ENCODE measurements at regions not wholly inside any gene's neighbourhood (a gene's known extent, or its start where the extent isn't known, plus 50 kb on each side); places are given as distances from the start of the nearest gene placed in this dataset.

DNA sequence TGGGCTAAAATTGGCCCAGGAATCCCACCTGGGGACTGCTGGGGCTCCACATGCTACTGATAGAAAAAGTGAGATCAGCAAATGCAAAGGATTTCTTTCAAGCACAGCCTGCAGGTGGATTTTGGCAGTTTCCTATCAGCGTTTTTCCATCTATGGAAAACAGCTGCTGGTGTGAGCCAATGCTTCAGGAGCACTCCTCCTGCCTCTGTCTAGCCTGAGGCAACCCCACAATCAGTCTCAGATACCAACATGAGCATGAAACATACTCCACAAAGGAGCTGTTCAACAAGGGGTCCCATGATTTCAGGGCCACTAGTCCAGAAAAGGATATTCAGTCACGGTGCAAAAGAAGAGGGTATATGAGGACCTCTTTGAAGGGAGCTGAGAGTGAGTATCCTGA is 311.5 kb upstream of the THBS1 start:
- Histone ChIP-seq H3K4me3 (ENCODE audit: insufficient read depth, low read depth, low read length) (no peak overlapping the region), H3K27ac (ENCODE audit: low read depth, low read length) (no peak overlapping the region), H2AFZ (ENCODE audit: low read depth, low read length) (no peak overlapping the region), H3K79me2 (ENCODE audit: insufficient read depth, low read length) (no peaks in the 10 kb centered on the region), H3K36me3 (ENCODE audit: insufficient read depth, low read length) (no peaks in the 10 kb centered on the region), H3K4me2 (ENCODE audit: low read length) (no peak overlapping the region), H3K4me1 (ENCODE audit: insufficient read depth, low read length) (peaks cover 36% of the 10 kb centered on the region), H4K20me1 (ENCODE audit: insufficient read depth, low read length) (no peaks in the 10 kb centered on the region), H3K9ac (ENCODE audit: low read length) (no peak overlapping the region), H3K27me3 (ENCODE audit: insufficient read depth, low read length) (no peaks in the 10 kb centered on the region), H3K9me3 (ENCODE audit: insufficient read depth, low read depth, low read length) (no peaks in the 10 kb centered on the region)
- peaks cover 41% of the 10 kb centered on the region for H3K4me1 Mint-ChIP-seq (ENCODE audit: low read depth, unreplicated experiment)
- H3K36me3 Mint-ChIP-seq (ENCODE audit: low read depth, unreplicated experiment), result no peaks in the 10 kb centered on the region
- peaks cover 7% of the 10 kb centered on the region for H3K9me3 Mint-ChIP-seq (ENCODE audit: unreplicated experiment)
- TF ChIP-seq, protein P1, sequence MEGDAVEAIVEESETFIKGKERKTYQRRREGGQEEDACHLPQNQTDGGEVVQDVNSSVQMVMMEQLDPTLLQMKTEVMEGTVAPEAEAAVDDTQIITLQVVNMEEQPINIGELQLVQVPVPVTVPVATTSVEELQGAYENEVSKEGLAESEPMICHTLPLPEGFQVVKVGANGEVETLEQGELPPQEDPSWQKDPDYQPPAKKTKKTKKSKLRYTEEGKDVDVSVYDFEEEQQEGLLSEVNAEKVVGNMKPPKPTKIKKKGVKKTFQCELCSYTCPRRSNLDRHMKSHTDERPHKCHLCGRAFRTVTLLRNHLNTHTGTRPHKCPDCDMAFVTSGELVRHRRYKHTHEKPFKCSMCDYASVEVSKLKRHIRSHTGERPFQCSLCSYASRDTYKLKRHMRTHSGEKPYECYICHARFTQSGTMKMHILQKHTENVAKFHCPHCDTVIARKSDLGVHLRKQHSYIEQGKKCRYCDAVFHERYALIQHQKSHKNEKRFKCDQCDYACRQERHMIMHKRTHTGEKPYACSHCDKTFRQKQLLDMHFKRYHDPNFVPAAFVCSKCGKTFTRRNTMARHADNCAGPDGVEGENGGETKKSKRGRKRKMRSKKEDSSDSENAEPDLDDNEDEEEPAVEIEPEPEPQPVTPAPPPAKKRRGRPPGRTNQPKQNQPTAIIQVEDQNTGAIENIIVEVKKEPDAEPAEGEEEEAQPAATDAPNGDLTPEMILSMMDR (IDR thresholded peaks at IDR 0.05; ENCODE audit: insufficient read depth, low read depth, low read length), result no peak
- no peak for TF ChIP-seq EZH2 (IDR thresholded peaks at IDR 0.05; ENCODE audit: insufficient read depth, low read length)
- H3K27me3 Mint-ChIP-seq (ENCODE audit: low read depth, unreplicated experiment), result no peaks in the 10 kb centered on the region
- DNase-seq (ENCODE audit: low read depth) (no peak), FAIRE-seq (no peak)
- H3K4me3 Mint-ChIP-seq (ENCODE audit: unreplicated experiment), result no peak overlapping the region
- no peak overlapping the region for H3K27ac Mint-ChIP-seq (ENCODE audit: unreplicated experiment)

DNA sequence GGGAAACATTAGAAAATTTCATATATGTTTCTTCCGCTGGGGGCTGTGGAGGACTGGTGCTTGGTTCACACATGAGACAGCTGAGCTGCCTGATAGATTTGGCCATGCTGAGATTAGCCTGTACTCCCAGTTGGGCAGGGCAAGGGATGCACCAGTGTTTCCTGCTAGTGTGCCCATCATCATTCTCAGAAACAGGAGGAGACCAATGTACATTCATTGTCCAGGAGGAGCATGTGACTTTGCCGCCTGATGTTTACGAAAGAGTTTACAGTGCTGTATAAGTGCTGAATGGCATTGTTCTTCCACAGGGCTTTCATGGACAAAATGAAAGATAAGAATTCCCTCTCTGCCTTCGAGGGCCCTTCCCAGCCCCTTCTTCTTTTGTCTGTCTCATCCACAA is 311.1 kb upstream of the THBS1 start:
- H3K27ac ChIP-seq (ENCODE audit: low read depth, low read length), result peak overlapping the region; percentile 97
- FAIRE-seq (no peak), DNase-seq (ENCODE audit: low read depth) (no peak)
- Mint-ChIP-seq H3K9me3 (ENCODE audit: unreplicated experiment) (peaks cover 7% of the 10 kb centered on the region), H3K27ac (ENCODE audit: unreplicated experiment) (peak overlapping the region; percentile 22), H3K27me3 (ENCODE audit: low read depth, unreplicated experiment) (no peaks in the 10 kb centered on the region), H3K4me1 (ENCODE audit: low read depth, unreplicated experiment) (peaks cover 43% of the 10 kb centered on the region), H3K36me3 (ENCODE audit: low read depth, unreplicated experiment) (no peaks in the 10 kb centered on the region), H3K4me3 (ENCODE audit: unreplicated experiment) (no peak overlapping the region)
- H3K4me1 ChIP-seq (ENCODE audit: insufficient read depth, low read length), result peaks cover 36% of the 10 kb centered on the region
- no peak overlapping the region for H2AFZ ChIP-seq (ENCODE audit: low read depth, low read length)
- TF ChIP-seq EZH2 (IDR thresholded peaks at IDR 0.05; ENCODE audit: insufficient read depth, low read length), result no peak
- TF ChIP-seq, protein P1 (IDR thresholded peaks at IDR 0.05; ENCODE audit: insufficient read depth, low read depth, low read length), result no peak
- H3K9me3 ChIP-seq (ENCODE audit: insufficient read depth, low read depth, low read length), result no peaks in the 10 kb centered on the region
- no peaks in the 10 kb centered on the region for H3K27me3 ChIP-seq (ENCODE audit: insufficient read depth, low read length)
- no peak overlapping the region for H3K4me2 ChIP-seq (ENCODE audit: low read length)
- peak overlapping the region; percentile 77 for H3K9ac ChIP-seq (ENCODE audit: low read length)
- H3K4me3 ChIP-seq (ENCODE audit: insufficient read depth, low read depth, low read length), result no peak overlapping the region
- no peaks in the 10 kb centered on the region for H3K36me3 ChIP-seq (ENCODE audit: insufficient read depth, low read length)
- H4K20me1 ChIP-seq (ENCODE audit: insufficient read depth, low read length), result no peaks in the 10 kb centered on the region
- H3K79me2 ChIP-seq (ENCODE audit: insufficient read depth, low read length), result no peaks in the 10 kb centered on the region

DNA sequence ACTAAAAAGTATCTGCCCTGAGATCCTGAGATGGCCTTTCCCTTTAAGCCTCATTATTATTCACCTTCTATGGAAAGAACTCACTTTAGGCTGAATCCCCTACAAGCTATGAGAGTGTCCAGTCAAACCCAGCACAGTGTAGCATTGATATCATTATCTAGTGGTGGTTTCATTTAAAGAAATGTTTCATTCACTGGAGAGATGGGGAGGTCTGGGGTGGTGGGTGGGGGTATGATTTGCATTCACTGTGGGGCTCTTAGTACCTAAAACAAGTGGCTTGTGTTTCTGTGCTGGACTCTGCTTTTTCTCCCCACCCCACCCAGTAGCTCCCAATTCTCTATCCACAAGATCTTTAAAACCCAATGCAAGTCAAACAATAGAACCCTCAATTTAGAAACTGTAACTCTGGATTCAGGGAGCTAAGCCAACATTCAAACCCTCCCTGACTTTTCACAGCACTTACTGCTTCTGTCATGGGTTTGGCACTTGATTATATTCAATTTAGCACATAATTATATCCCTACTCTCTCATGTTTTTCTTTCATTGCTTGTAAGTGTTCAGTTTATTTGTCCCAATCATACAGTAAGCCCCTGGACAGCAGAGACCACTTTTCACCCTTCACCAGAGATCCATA is 310.5 kb upstream of the THBS1 start:
- H3K9ac ChIP-seq (ENCODE audit: low read length), result peak overlapping the region; percentile 77
- no peaks in the 10 kb centered on the region for H3K27me3 Mint-ChIP-seq (ENCODE audit: low read depth, unreplicated experiment)
- no peaks in the 10 kb centered on the region for H3K36me3 ChIP-seq (ENCODE audit: insufficient read depth, low read length)
- no peaks in the 10 kb centered on the region for H3K9me3 ChIP-seq (ENCODE audit: insufficient read depth, low read depth, low read length)
- no peak overlapping the region for H3K4me3 ChIP-seq (ENCODE audit: insufficient read depth, low read depth, low read length)
- no peak for TF ChIP-seq EZH2 (IDR thresholded peaks at IDR 0.05; ENCODE audit: insufficient read depth, low read length)
- TF ChIP-seq, protein P1 (IDR thresholded peaks at IDR 0.05; ENCODE audit: insufficient read depth, low read depth, low read length), result no peak
- H3K4me1 Mint-ChIP-seq (ENCODE audit: low read depth, unreplicated experiment), result peaks cover 43% of the 10 kb centered on the region
- no peaks in the 10 kb centered on the region for H3K27me3 ChIP-seq (ENCODE audit: insufficient read depth, low read length)
- no peaks in the 10 kb centered on the region for H4K20me1 ChIP-seq (ENCODE audit: insufficient read depth, low read length)
- H3K4me3 Mint-ChIP-seq (ENCODE audit: unreplicated experiment), result no peak overlapping the region
- no peaks in the 10 kb centered on the region for H3K79me2 ChIP-seq (ENCODE audit: insufficient read depth, low read length)
- peaks cover 36% of the 10 kb centered on the region for H3K4me1 ChIP-seq (ENCODE audit: insufficient read depth, low read length)
- H3K9me3 Mint-ChIP-seq (ENCODE audit: unreplicated experiment), result peaks cover 7% of the 10 kb centered on the region
- H3K36me3 Mint-ChIP-seq (ENCODE audit: low read depth, unreplicated experiment), result no peaks in the 10 kb centered on the region
- peak overlapping the region; percentile 73 for H3K27ac Mint-ChIP-seq (ENCODE audit: unreplicated experiment)
- peak overlapping the region; percentile 67 for H3K4me2 ChIP-seq (ENCODE audit: low read length)
- peak overlapping the region; percentile 97 for H3K27ac ChIP-seq (ENCODE audit: low read depth, low read length)
- H2AFZ ChIP-seq (ENCODE audit: low read depth, low read length), result no peak overlapping the region
- peak; percentile 60 for FAIRE-seq
- DNase-seq (ENCODE audit: low read depth), result no peak
